ENCODE measurements at regions not wholly inside any gene's neighbourhood (a gene's known extent, or its start where the extent isn't known, plus 50 kb on each side); places are given as distances from the start of the nearest gene placed in this dataset.
"Not testable (repeated sequence)": the region's sequence is repeated elsewhere in the genome, so short reads cannot be mapped to it uniquely, and the experiment has no call there.

DNA sequence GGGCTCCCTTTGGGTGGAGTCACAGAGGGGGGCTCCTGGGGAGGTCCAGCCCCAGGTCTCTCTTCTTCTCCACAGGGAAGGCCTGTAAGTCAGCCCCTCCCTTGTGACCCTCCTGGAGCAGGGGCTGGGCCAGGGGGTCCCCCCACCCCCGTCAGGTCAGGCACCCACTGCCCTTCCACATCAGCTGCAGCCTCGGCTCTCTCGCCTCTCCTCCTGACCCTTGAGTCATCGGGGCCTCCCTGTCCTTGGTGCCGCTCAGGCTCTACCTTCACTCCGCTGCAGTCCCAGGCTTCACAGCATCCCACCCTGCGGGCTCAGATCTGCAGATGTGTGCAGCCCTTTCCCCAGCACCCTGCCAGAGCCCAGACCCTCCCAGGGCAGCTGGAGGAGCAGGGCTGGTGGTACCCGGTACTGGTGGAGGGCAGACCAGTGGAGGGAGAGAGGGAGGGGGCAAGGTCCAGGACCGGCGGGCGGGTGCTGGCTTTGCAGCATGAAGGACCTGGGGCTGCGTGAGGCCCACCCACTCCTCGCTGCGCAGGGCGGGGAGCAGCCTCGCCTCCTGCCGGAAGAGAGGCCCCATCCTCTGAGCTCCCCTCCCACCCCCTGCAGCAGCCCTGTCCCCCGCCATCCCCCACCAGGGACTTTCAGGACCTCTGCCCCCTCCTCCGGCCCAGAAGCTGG lies 117.1 kb downstream of the FAM53A start:
- H3K4me3 ChIP-seq = no peak overlapping the region
- no peaks in the 10 kb centered on the region for H3K4me1 ChIP-seq
- TF ChIP-seq, protein P1, sequence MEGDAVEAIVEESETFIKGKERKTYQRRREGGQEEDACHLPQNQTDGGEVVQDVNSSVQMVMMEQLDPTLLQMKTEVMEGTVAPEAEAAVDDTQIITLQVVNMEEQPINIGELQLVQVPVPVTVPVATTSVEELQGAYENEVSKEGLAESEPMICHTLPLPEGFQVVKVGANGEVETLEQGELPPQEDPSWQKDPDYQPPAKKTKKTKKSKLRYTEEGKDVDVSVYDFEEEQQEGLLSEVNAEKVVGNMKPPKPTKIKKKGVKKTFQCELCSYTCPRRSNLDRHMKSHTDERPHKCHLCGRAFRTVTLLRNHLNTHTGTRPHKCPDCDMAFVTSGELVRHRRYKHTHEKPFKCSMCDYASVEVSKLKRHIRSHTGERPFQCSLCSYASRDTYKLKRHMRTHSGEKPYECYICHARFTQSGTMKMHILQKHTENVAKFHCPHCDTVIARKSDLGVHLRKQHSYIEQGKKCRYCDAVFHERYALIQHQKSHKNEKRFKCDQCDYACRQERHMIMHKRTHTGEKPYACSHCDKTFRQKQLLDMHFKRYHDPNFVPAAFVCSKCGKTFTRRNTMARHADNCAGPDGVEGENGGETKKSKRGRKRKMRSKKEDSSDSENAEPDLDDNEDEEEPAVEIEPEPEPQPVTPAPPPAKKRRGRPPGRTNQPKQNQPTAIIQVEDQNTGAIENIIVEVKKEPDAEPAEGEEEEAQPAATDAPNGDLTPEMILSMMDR (IDR thresholded peaks at IDR 0.05) = no peak
- no peaks in the 10 kb centered on the region for H3K9me3 ChIP-seq
- H3K27me3 ChIP-seq (ENCODE audit: insufficient read depth in 3 of 3, low read length in 2 of 3) = peaks cover 0 to 61% (median 27%) of the 10 kb centered on the region in 3 donors
- H3K27ac ChIP-seq = no peak overlapping the region
- ATAC-seq = no peak
- H3K36me3 ChIP-seq (ENCODE audit: insufficient read depth in 1 of 2, low read depth in 1 of 2) = no peaks in the 10 kb centered on the region
- DNase-seq = peak; percentile 8 to 38
- intact Hi-C loops (cut with DNase I) = no loop called here
- WGBS, 3 donors = 58 to 60% (median 60%) methylated on average over 10 to 19 of the region's 19 CpGs

DNA sequence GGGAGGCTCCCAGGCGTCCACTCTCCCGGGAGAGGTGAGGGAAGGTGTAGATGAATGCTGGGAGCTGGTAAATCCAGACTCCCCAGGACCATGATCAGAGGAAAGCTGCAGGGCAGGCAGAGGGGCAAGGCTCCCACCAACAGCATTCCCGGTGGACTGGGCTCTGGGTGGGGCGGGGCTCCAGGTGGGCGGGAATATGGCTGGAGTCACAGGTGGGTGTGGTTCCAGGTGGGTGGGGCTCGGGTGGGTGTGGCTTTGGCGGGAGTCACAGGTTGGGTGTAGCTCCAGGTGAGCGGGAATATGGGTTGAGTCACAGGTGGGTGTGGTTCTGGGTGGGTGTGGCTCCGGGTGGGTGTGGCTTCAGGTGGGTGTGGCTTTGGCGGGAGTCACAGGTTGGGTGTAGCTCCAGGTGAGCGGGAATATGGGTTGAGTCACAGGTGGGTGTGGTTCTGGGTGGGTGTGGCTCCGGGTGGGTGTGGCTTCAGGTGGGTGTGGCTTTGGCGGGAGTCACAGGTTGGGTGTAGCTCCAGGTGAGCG lies 117.7 kb downstream of the FAM53A start:
- ATAC-seq; H3K36me3 ChIP-seq (ENCODE audit: insufficient read depth in 1 of 2, low read depth in 1 of 2); H3K9me3 ChIP-seq; H3K4me3 ChIP-seq; intact Hi-C loops (cut with DNase I); H3K27ac ChIP-seq; H3K4me1 ChIP-seq: not testable (repeated sequence)
- 28 to 53% (median 39%) methylated on average over 6 to 14 of the region's 14 CpGs for WGBS, 3 donors
- H3K27me3 ChIP-seq (ENCODE audit: insufficient read depth in 3 of 3, low read length in 2 of 3) = peaks cover 0 to 67% (median 27%) of the 10 kb centered on the region in 3 donors
- peak; percentile 7 to 20 for DNase-seq

DNA sequence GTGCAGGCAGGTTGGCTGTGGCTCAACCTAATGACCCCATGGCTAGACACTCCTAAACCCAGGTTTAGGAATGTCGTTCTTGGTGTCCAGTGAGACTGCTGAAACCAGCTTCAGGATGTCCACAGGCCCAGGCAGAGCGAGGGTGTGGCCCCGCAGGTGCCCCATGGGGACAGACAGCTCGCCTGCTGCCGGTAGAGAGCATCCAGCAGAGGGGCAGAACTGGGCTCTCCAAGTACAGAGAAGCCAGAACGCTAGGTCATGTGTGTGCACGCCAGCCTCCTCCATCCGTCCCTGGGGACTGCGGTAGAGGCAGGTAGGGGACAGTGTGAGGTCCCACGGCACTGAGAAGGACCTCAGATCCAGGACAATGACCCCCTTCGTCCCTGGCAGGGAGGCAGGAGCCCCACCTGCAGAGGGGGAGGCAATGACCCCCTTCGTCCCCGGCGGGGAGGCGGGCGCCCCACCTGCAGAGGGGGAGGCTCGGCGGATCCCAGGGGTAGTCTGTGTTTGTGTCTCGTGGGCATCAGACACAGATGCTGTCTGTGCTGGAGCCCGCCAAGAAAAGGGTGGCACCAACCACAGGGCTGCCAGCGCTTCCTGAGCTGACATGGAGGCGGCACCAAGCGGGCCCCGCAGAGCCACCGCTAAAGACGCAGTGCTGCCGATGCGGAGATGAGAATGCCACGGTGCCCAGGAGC lies 118.4 kb downstream of the FAM53A start:
- Histone ChIP-seq H3K27ac (no peak overlapping the region), H3K27me3 (ENCODE audit: insufficient read depth in 3 of 3, low read length in 2 of 3) (peaks cover 0 to 73% (median 27%) of the 10 kb centered on the region in 3 donors), H3K4me3 (no peak overlapping the region), H3K9me3 (no peaks in the 10 kb centered on the region), H3K36me3 (ENCODE audit: insufficient read depth in 1 of 2, low read depth in 1 of 2) (no peaks in the 10 kb centered on the region), H3K4me1 (no peaks in the 10 kb centered on the region)
- TF ChIP-seq, protein P1 (IDR thresholded peaks at IDR 0.05) = no peak
- ATAC-seq (no peak), DNase-seq (peak; percentile 5 to 46)
- intact Hi-C loops (cut with DNase I) = no loop called here
- WGBS, 3 donors = 56 to 68% (median 63%) methylated on average over 29 of the region's 29 CpGs

DNA sequence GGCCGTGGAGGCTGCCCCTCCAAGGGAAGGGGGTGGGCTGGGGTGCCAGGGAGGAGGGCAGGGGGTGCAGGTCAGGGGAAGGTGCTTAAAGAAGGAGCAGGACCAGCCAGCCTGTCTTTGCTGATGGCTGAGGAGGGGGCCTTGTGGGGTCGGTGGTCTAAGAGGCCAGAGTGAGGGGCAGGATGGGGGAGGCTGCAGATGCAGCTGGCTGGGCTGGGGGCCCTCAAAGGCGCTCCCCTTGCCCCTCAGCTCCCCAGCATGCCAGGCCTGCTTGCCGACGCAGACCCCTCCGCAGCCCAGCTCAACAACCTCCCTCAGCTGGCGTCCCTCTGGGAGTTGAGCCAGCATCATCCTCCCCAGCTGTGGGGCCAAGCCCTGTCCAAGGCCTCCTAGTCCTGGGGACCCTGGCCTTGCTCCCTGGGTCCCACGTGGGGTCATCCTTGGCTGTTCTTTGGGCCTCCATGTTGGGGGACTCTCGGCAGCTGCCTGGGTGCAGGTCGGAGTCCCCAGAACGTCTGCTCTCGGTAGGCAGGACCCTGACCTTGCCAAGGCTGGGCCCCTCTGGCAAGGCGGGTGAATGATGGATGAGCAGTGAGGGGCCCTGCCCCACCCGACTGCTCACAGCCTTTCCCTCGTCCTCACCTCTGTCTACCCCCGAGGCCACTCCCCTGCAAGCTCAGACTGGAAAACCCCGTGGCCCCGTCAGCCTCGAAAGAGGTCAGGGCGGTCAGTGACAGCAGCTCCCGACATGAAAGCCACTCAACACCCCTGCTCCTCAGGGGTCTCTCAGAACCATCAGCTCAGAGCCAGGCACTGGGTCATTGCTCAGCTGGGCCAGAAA lies 119.4 kb downstream of the FAM53A start:
- H3K4me3 ChIP-seq = no peak overlapping the region
- no peak overlapping the region for H3K27ac ChIP-seq
- 20 to 35% (median 20%) methylated on average over 18 to 21 of the region's 21 CpGs for WGBS, 3 donors
- TF ChIP-seq, protein P1 (IDR thresholded peaks at IDR 0.05) = no peak
- peaks cover 0 to 83% (median 30%) of the 10 kb centered on the region in 3 donors for H3K27me3 ChIP-seq (ENCODE audit: insufficient read depth in 3 of 3, low read length in 2 of 3)
- no peak for ATAC-seq
- intact Hi-C loops (cut with DNase I) = no loop called here
- H3K4me1 ChIP-seq = no peaks in the 10 kb centered on the region
- no peaks in the 10 kb centered on the region for H3K9me3 ChIP-seq
- peak; percentile 5 to 39 for DNase-seq
- no peaks in the 10 kb centered on the region for H3K36me3 ChIP-seq (ENCODE audit: insufficient read depth in 1 of 2, low read depth in 1 of 2)
